ENCODE measurements at regions not wholly inside any gene's neighbourhood (a gene's known extent, or its start where the extent isn't known, plus 50 kb on each side); places are given as distances from the start of the nearest gene placed in this dataset.

DNA sequence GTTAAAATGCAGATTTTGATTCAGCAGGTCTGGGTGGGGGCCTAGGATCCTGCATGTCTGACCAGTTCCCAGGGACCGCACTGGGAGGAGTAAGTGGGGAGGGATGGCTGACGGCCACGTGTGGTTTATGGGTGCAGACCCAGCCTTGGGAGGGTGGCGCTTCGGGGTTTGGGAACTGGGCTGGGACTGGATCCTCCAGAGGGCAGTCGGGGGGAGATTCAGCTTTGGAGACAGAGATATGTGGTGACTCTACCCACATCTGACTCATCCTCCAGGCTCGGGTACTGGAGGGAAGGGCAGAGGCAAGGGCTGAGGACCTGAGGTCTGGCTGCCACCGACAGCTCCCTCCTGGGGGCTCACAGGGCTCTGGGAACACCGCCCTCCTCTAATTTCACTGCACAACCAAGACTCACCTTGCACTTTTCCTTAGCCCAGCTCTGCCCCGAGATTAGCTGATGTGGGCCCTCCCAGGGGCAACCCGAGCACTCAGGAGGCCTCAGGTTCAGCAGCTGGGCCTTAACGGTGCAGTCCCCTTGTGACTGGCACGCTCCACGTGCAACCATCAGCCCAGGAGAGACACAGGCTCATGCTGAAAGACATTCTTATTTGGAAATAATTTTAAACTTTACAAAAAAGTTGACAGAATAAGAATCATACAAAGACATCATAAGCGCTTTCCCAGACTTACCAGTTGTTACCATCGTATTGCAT is 172.8 kb upstream of the PMEPA1 start:
- no peaks in the 10 kb centered on the region for H3K36me3 Mint-ChIP-seq
- TF ChIP-seq, protein P1, sequence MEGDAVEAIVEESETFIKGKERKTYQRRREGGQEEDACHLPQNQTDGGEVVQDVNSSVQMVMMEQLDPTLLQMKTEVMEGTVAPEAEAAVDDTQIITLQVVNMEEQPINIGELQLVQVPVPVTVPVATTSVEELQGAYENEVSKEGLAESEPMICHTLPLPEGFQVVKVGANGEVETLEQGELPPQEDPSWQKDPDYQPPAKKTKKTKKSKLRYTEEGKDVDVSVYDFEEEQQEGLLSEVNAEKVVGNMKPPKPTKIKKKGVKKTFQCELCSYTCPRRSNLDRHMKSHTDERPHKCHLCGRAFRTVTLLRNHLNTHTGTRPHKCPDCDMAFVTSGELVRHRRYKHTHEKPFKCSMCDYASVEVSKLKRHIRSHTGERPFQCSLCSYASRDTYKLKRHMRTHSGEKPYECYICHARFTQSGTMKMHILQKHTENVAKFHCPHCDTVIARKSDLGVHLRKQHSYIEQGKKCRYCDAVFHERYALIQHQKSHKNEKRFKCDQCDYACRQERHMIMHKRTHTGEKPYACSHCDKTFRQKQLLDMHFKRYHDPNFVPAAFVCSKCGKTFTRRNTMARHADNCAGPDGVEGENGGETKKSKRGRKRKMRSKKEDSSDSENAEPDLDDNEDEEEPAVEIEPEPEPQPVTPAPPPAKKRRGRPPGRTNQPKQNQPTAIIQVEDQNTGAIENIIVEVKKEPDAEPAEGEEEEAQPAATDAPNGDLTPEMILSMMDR (conservative IDR thresholded peaks at IDR 0.05), result no peak
- H3K27me3 Mint-ChIP-seq, result peaks cover 28% of the 10 kb centered on the region
- DNase-seq (ENCODE audit: extremely low spot score, unreplicated experiment), result peak; percentile 45
- H3K27ac Mint-ChIP-seq, result no peak overlapping the region
- no peaks in the 10 kb centered on the region for H3K9me3 Mint-ChIP-seq
- peaks cover 24% of the 10 kb centered on the region for H3K4me1 Mint-ChIP-seq (ENCODE audit: unreplicated experiment)
- no peak overlapping the region for H3K4me3 Mint-ChIP-seq

DNA sequence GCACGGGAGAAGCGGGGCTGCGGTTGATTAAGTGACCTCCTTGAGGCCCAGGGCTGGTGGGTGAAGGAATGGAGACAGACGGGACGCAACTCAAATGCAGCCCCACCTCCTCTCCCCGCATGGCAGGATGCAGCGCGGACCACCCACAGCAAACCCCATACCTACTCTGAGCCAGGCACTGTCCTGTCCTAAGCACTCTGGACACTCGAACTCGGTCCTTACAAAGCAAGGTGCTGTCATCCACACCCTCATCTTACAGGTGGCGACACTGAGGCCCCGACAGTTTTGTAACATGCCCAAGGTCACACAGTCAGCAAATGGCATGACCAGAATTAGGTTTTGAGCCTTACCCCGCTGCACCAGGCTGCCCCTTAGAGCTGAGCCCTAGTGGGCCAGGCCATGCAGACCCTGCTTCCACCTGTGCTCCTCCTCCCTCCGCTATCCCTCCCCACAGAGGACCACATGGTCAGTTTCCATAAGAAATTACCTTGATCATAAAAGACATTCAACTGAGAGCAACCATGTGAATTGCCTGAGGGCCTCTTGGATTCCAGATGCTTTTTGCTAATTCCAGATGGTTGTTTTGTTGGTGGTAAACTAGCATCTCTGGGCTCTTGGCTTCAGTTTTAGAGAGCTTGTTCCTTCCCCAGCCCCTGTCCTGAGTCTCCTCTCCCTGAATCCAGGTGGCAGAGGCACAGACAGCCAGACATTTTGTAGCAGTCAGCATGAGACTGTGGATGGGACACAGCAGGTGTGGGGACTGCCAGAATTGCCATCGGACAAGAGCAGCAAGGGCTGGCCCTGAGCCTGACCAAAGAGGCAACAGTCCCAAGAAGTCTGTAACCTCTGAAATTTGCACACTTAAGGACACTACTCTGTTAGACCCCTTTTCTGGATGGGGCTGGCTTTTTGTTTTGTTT is 171.9 kb upstream of the PMEPA1 start:
- Mint-ChIP-seq H3K4me1 (ENCODE audit: unreplicated experiment) (peaks cover 30% of the 10 kb centered on the region), H3K27me3 (peaks cover 34% of the 10 kb centered on the region), H3K36me3 (no peaks in the 10 kb centered on the region), H3K27ac (no peak overlapping the region), H3K9me3 (no peaks in the 10 kb centered on the region), H3K4me3 (no peak overlapping the region)
- peak; percentile 51 for DNase-seq (ENCODE audit: extremely low spot score, unreplicated experiment)
- TF ChIP-seq, protein P1 (conservative IDR thresholded peaks at IDR 0.05), result no peak

DNA sequence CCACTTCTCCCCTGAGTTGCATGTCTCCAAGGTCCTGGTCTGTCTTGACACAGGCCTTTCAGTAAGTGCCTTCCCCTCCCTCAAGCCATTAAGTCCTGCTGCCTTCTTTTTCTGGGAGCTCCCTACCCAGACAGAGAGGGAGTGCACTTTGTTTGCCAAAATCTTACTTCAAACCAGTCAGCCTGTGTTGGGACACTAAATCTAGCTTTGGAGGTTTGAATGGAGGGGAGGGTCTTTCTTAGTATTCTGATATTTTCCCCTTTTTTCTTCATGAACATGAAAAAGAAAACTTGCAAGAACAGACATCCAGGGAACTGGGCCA is 170.7 kb upstream of the PMEPA1 start:
- TF ChIP-seq, protein P1 (conservative IDR thresholded peaks at IDR 0.05), result no peak
- H3K9me3 Mint-ChIP-seq, result no peaks in the 10 kb centered on the region
- H3K36me3 Mint-ChIP-seq, result no peaks in the 10 kb centered on the region
- peaks cover 30% of the 10 kb centered on the region for H3K4me1 Mint-ChIP-seq (ENCODE audit: unreplicated experiment)
- H3K27ac Mint-ChIP-seq, result no peak overlapping the region
- H3K27me3 Mint-ChIP-seq, result peaks cover 34% of the 10 kb centered on the region
- DNase-seq (ENCODE audit: extremely low spot score, unreplicated experiment), result no peak
- no peak overlapping the region for H3K4me3 Mint-ChIP-seq

DNA sequence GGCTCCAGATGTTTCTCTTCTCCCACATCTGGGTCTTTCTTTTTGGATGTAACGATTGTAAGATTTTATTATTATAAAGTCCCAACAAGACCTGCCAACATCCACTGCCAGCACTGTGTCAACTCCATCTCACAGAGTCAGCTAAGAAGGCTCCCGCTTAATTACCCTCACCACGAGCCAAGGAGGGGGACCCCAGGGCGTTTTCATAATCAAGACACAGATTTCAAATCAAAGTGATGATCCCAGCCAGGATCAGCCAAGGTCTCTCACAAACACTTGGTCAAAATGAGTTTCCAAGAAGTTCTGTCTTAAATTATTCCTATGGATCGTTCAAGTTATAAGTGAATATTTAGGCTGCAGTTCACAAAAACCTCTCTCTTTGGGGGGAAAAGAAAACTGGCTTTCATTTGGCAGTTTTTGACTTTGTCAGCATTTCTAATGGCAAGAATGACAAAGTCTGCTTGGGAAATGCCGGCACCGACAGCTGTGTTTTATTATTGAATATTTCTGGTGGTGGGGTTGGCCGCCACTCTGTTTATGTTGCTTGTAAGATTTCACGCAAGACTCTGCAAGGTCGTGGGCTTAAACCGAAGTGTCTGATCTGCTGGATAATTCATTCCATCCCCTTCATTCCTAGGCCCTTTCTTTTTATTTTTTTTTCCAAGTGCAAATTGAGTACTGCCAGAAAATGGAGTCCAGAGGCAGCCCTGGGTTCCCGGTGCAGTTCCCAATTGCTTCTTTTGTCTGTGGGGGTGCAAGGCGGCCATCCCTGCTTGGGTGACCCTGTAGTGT is 170.2 kb upstream of the PMEPA1 start:
- Mint-ChIP-seq H3K27me3 (peaks cover 37% of the 10 kb centered on the region), H3K4me1 (ENCODE audit: unreplicated experiment) (peaks cover 30% of the 10 kb centered on the region), H3K36me3 (no peaks in the 10 kb centered on the region), H3K9me3 (no peaks in the 10 kb centered on the region), H3K27ac (no peak overlapping the region), H3K4me3 (no peak overlapping the region)
- DNase-seq (ENCODE audit: extremely low spot score, unreplicated experiment), result peak; percentile 43
- TF ChIP-seq, protein P1 (conservative IDR thresholded peaks at IDR 0.05), result no peak

DNA sequence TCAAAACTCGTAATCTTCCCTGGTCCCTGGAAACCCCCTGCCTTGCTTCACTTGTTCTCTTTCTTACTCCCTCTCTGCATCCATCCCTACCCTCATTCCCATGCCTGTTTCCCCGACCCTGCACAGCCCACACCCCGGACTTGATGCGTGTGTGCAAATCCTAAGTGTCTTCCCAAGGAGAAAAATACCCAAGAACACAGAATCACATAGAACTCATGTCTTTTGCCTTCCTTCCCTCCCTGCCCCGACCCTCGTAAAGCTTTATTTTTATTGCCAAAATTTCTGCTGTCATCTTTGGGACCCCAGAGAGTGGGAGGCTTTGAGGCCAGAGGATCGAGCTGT is 169.6 kb upstream of the PMEPA1 start:
- Mint-ChIP-seq H3K4me3 (no peak overlapping the region), H3K9me3 (no peaks in the 10 kb centered on the region), H3K36me3 (no peaks in the 10 kb centered on the region), H3K4me1 (ENCODE audit: unreplicated experiment) (peaks cover 30% of the 10 kb centered on the region), H3K27me3 (peaks cover 37% of the 10 kb centered on the region), H3K27ac (no peak overlapping the region)
- DNase-seq (ENCODE audit: extremely low spot score, unreplicated experiment), result no peak
- TF ChIP-seq, protein P1 (conservative IDR thresholded peaks at IDR 0.05), result no peak

All from type B pancreatic cell (in vitro differentiated cells).